ENCODE measurements at regions not wholly inside any gene's neighbourhood (a gene's known extent, or its start where the extent isn't known, plus 50 kb on each side); places are given as distances from the start of the nearest gene placed in this dataset.

DNA sequence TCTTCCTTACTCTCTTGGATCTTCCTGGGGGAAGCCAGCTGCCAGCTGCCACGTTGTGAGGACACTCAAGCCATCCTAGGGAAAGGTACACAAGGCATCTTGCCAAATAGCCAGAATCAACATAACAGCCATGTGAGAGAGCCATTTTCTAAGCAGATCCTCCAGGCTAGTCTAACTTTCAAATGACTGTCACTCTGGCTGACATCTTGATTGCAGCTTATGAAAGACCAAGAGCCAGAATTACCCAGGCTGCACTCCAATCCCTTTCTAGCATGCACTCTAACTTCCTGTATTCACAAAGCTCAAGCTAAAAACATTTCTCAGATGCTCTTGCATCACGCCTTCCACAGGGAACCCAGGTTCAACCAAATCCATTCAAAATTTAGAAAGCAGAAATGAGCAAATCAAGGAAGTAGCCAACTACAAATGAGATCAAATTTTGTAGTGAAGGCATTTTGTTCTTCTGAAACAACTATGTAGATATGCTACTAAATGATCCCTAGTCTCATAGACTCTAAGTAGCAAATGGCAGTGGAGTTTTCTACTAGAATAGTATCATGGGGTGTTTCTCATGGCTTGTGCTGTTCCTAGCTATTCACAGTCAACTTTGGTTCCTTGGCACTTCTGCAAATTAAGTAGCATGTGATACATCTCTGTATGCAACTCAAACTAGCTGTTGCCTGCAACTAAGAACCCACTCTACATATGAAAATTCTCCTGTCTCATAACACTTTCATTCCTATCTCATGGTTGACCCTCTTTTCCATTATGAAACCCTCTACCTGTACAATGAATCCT is 281.9 kb downstream of the ZEB2 start:
- no CpG with 5 or more reads among the region's 2 CpGs for WGBS (ENCODE audit: extremely low coverage, insufficient read length, low lambda C conversion rate)
- H2BK12ac ChIP-seq (ENCODE audit: insufficient read length, low read depth, low read length), result no peak overlapping the region

More for the DNA sequence above, 281.9 kb downstream of the ZEB2 start:
- Histone ChIP-seq H3K23ac (ENCODE audit: insufficient read length, low read depth, low read length) (no peak overlapping the region), H3T11ph (ENCODE audit: low read length) (no peak overlapping the region), H2AFZ (ENCODE audit: low read length) (no peak overlapping the region), H3K4me2 (ENCODE audit: insufficient read depth, insufficient read length, low read length) (no peak overlapping the region), H4K20me1 (ENCODE audit: control insufficient read depth, insufficient read depth, insufficient read length) (no peaks in the 10 kb centered on the region), H2BK120ac (ENCODE audit: low read depth, low read length, poor library complexity, severe bottlenecking) (no peak overlapping the region), H3K27me3 (ENCODE audit: insufficient read depth, low read length) (no peaks in the 10 kb centered on the region), H3K9me3 (ENCODE audit: control insufficient read depth, low read depth, low read length) (no peaks in the 10 kb centered on the region), H4K8ac (replicated peaks; ENCODE audit: insufficient read length, low read depth, low read length) (no peak overlapping the region), H3K23me2 (ENCODE audit: insufficient read length, low read depth, low read length, poor library complexity, severe bottlenecking) (no peaks in the 10 kb centered on the region), H3K79me1 (ENCODE audit: insufficient read depth, low read depth, low read length, poor library complexity, severe bottlenecking) (no peaks in the 10 kb centered on the region), H3K4ac (ENCODE audit: low read depth, low read length) (no peak overlapping the region), H3K79me2 (ENCODE audit: insufficient read depth, low read length) (no peaks in the 10 kb centered on the region), H3K9ac (ENCODE audit: extremely low read depth, insufficient read length, low read length) (no peak overlapping the region), H2BK15ac (ENCODE audit: low read depth, low read length) (no peak overlapping the region), H3K18ac (ENCODE audit: insufficient read length, low read depth, low read length) (no peak overlapping the region), H3K4me1 (ENCODE audit: insufficient read depth, low read length) (peaks cover 4% of the 10 kb centered on the region; the same call in 1 of the 2 replicates), H4K5ac (ENCODE audit: insufficient read length, low read depth, low read length) (no peak overlapping the region), H2BK20ac (ENCODE audit: low read depth, low read length, poor library complexity, severe bottlenecking) (no peak overlapping the region), H4K91ac (ENCODE audit: insufficient read length, low read depth, low read length) (no peak overlapping the region), H3K27ac (ENCODE audit: insufficient read length, low read depth, low read length) (no peak overlapping the region), H3K56ac (ENCODE audit: insufficient read length, low read depth, low read length) (no peak overlapping the region), H2AK5ac (ENCODE audit: insufficient read length, low read length) (no peak overlapping the region), H2BK5ac (ENCODE audit: insufficient read length, low read length) (no peak overlapping the region), H3K14ac (ENCODE audit: insufficient read depth, low read length) (no peak overlapping the region)
- Mint-ChIP-seq H3K36me3 (ENCODE audit: insufficient read depth in 1 of 3, low read depth in 3 of 3) (no peaks in the 10 kb centered on the region), H3K27ac (no peak overlapping the region), H3K9me3 (no peaks in the 10 kb centered on the region), H3K27me3 (ENCODE audit: low read depth) (no peaks in the 10 kb centered on the region), H3K4me1 (peaks cover 46 to 51% of the 10 kb centered on the region in 2 experiments), H3K4me3 (no peak overlapping the region)
- TF ChIP-seq, protein P1, sequence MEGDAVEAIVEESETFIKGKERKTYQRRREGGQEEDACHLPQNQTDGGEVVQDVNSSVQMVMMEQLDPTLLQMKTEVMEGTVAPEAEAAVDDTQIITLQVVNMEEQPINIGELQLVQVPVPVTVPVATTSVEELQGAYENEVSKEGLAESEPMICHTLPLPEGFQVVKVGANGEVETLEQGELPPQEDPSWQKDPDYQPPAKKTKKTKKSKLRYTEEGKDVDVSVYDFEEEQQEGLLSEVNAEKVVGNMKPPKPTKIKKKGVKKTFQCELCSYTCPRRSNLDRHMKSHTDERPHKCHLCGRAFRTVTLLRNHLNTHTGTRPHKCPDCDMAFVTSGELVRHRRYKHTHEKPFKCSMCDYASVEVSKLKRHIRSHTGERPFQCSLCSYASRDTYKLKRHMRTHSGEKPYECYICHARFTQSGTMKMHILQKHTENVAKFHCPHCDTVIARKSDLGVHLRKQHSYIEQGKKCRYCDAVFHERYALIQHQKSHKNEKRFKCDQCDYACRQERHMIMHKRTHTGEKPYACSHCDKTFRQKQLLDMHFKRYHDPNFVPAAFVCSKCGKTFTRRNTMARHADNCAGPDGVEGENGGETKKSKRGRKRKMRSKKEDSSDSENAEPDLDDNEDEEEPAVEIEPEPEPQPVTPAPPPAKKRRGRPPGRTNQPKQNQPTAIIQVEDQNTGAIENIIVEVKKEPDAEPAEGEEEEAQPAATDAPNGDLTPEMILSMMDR (conservative IDR thresholded peaks at IDR 0.05), result no peak
- no peak for DNase-seq

Data from H9 (cell line).